Dedifferentiated amniotic fluid mesenchymal stem cell (primary cell): ENCODE measurements at regions not wholly inside any gene's neighbourhood (a gene's known extent, or its start where the extent isn't known, plus 50 kb on each side); places are given as distances from the start of the nearest gene placed in this dataset.

Experiments used
- DNase-seq: peaks from one replicate; pipeline ENCODE4 v3.0.0-alpha.2; 2016; ENCODE audit errors: extremely low spot score

DNA sequence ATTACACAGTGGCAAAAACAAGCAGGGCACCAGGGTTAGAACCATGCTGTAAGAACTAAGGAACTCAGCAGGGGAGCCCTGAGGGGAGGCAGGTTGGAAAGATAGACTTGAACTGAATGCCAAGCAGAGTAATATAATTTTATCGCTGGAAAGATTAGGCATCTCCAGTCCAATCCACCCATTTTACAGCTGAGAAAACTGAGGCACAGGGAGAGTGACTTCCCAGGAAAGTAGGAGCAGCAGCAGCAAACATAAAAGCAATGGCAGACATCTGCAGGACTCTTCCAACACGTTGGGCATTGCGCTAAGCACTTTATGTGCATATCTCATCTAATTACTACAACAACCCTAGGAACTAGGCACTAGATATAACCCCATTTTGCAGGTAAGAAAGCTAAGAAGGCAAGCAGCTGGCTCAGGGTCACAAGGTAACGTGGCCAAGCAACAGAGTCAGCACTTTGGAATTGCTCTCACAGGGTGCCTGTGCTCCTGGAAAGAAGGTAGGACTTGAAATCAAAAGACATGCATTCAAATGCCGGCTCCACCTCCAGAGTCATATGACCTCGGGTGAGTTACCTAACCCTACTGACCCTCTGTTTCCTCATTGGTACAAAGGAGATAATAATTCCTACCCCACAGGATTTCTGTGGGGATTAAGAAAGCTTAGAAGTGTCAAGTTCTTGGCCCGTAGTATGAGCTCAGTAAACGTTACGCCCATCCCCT lies 215.3 kb downstream of the BARX2 start:
- no peak for DNase-seq

DNA sequence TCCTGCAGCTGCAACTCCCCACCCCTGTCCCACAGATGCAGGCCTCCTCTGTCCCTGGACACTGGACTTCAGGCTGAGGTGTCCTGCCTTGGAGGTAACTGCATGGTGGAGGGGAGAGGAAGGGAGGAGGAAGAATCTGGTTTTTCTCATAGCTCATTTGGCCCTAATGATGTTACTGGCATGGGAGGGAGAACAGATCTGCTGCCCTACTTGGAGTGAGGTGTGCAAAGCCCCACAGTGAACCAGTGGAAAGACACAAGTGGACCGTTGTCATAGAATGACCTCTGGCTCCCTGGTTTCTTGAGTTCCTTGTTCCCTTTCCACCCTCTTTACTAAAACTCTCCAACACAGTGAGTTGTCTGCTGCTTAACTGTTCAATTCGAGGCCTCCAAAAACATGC lies 215.9 kb downstream of the BARX2 start:
- no peak for DNase-seq

DNA sequence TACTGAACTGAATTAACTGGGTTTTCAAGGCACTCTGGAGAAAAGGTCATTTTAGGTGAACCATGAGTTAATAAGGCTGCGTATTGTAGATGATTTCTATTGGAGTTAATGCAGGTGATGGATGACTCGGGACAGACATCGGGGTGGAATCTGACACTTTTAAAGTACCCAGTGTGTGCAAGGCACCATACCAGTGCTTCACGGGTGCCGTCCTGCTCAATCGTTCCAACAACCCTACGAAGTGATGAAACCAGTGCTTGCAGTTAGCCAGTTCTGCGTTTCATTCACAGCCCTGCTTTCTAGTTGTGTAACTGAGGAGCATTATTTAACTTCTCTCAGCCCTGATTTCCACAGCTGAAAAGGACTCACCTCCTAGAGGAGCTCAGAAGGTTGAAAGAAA lies 216.5 kb downstream of the BARX2 start:
- no peak for DNase-seq

DNA sequence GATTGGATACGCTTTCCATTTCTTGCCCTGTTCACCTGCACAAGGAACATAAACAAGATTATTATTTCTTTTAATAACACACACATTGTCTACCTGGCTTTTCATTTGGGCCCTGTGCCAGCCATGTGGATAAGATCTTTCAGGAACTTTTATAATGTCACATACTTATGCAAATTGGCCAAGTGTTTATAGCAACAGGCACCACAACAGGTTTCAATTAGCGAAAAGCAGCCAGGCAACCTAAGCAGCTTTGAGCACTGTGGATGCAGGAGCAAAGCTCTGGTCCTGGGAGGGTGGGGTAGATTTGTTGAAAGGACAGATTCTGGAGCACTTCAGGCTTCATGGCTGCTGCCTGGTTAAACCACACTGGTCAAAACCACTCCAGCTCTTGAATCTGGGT lies 217.4 kb downstream of the BARX2 start:
- no peak for DNase-seq

DNA sequence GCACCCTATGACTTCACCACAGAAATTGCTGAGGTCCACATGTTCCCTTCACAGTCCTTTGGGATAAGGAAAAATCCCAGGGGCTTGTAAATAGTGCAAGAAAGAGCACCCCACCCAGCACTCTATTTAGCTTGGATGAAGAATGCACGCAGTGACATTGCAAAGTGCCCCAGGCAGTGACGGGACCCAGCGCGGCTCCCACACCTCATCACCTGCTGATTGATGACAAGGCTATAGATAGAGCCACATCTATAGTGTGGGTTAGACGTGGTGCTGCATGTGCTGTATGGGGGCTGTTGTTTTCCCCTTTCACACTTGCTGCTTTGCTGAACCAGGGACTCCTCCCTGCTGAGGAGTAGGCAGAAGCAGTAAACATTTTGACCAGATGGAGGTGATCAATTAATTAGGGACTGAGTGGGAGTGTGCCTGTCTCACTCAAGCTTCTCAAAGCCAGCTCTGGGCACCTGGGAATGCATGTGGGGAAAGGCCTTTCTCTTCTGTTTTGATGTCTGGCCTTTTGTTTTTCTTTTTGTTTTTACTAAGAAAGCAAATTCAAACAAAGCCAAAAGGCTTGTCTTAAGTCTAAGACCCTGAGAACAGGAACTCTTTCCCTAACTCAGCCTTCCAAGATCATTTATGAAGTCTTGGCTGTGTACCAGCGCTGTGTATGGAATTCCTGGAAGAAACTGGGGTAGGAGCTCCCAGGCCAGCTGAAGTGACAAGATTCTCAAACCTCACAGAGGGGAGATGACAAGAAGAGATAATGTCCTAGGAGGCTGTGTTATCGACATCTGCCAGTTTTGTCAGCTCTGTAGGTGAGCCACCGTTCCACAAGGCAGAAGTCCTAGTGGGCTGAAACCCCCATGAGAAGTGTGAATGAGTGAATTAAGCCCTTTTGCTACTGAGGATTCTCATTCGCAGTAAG lies 219.7 kb downstream of the BARX2 start:
- DNase-seq, result no peak

DNA sequence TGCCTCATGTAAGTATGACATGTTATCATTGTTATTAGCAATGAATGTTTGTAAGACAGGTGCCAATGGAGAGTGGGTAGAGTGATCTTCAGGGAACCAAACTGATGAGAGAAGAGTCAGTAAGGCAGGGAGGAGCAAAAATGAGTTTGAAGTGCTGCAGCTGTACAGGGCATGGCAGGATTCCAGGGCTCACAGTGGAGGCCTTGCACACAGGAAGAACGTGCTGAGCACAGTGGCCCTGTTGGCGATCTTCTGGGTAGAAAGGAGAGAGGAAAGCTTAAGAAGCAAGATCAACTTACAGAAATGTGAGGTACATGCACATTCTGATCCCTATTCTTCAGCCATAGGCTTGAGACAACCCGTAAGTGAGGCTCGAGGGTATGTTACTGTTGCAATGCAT lies 219.3 kb upstream of the TMEM45B start:
- no peak for DNase-seq

- no peak for DNase-seq
These were observed 217.3 kb upstream of the TMEM45B start for GRCh38 chr11:129598378-129598777.

- DNase-seq, result no peak
These were observed 209.8 kb upstream of the TMEM45B start for GRCh38 chr11:129605815-129606214.

GRCh38 chr11:129608711-129609110 lies 206.9 kb upstream of the TMEM45B start:
- no peak for DNase-seq

- no peak for DNase-seq
These were observed 205.5 kb upstream of the TMEM45B start for GRCh38 chr11:129610125-129610524.

DNA sequence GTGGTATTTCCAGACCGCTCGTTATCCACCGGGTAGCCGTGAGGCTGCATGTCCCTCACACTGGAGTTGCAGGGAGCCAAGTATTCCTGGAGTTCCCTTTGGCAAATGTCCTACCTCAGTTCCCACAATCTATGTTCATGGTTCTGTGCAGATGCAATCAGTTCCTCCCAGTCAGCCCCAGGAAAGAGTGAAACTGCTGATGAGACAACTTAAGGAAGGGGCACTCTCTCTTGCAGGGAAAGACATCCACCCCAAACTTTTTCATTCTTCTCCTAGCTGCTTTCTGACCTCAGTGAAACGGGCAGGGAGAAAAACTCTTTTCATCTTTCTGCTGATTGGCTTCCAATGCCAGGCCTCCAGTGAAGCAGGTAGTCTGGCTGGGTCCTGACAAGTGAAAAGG lies 205.1 kb upstream of the TMEM45B start:
- no peak for DNase-seq

DNA sequence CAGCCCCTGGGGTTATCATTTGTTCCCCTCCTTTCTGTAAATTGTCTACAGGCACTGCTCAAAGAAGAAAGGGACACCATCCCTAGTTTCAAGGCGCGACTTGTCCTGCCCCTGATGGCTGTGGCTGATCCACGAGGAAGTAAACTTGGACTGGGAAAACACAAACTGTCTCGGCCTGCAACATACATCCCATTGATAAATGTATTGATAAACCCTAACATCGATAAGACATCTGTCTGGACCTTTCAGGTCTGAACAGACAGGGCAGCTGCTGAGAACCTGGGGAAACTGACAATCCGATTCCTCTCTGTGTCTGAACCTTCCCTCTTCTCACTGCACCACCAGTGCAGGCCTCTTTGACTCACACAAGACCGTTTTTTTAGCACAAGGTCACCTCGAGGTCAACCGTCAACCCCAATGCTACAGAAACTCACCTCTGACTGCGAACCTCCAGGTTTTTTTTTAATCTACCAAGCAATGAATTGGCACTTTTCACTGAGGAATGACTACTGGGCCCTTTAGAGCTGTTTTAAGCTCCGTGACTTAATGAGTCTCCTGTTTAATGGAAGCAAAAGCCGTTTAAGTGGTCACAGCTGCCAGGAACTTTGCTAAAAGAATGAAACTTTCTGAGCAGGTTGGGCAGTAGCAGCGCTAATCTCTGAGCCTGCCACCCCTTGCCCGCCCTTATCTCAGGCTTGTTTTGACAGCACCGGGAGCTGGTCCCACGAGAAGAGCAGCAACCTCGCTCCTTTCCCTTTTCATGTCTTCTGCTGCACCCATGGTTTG lies 203.8 kb upstream of the TMEM45B start:
- DNase-seq, result no peak

DNA sequence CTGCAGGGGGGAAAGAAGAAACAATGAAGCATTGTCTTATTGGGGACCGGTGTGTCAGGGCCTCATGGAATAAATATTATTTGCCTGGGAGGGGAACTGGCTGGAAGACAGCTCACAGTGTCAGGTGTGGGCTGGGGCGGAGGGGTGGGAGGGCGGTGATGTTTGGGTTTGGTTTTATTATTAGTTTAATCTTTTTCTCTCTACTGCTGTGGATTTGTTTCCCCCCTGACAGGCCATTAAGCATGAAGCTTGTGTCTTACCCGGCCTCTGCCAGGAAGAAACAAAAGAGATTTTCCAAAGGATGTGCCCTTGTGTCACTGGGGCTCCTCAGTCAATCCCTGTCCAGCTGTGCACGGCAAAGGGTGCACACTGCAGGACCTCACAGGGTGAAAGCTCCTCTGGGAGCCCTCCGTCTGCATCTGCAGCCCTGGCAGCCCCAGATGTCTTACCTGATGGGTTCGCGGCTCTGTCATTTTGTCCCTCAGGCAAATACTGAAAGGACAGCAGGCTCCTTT lies 203.1 kb upstream of the TMEM45B start:
- DNase-seq, result no peak

DNA sequence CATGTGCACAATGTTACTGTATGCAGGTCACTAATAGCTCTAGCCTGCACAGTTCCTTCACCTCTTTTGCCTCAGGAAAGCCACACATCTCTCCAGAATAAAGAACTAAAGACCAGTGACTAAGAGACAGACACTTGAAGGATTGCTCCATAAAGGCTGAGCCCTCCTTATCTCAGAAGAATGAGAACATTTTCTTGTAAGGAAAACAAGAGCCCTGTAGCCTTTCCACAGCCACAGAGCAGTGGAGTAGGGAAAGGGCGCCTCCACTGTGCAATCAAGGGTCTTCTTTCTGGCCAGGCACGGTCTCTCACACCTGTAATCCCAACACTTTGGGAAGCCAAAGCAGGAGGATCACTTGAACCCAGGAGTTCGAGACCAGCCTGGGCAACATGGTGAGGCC lies 202.6 kb upstream of the TMEM45B start:
- DNase-seq, result no peak

GRCh38 chr11:129614256-129614944 lies 201.2 kb upstream of the TMEM45B start:
- DNase-seq, result no peak

- no peak for DNase-seq
These were observed 197.5 kb upstream of the TMEM45B start for GRCh38 chr11:129618046-129618569.

GRCh38 chr11:129620237-129621104 lies 195.2 kb upstream of the TMEM45B start:
- DNase-seq, result no peak

DNA sequence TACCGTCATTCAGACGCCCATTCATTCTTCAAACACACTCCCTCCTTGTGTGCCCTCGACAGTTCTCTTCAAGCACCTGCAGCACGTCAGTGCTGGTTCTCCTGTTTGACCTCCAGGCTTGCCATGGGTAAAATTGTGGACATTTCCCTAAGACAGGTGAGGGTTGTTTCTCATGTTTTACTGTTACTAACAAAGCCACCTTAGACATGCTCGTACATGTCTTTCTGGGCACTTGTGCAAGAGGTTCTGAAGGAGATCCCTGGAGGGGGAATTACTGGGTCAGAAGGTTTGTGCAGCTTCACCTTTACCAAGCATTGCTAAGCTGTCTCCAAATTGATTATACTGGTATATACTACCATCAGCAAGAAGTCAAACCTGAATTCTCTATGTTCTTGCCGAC lies 189.7 kb upstream of the TMEM45B start:
- DNase-seq, result no peak

- no peak for DNase-seq
These were observed 184.4 kb upstream of the TMEM45B start for GRCh38 chr11:129631201-129631600.

DNA sequence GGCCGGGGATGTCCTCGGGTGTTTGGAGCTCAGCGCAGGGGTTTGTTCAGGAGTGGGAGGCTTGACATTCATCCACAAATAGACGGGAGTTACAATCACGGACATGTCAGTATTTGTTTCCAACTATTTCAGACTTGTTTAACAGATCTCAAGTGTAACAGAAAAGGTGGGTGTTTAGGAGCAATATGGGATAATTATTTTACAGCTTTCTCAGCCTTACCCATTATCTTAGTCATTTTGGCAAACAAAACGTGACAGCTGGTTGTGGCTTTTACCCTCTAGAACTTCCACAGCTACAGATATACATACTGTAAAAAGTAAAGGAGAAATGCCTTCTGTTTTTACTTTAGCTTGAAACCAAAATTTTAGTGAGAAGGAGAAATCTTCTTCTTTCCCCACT lies 178.7 kb upstream of the TMEM45B start:
- no peak for DNase-seq
